GM19452 (cell line): ENCODE measurements at regions not wholly inside any gene's neighbourhood (a gene's known extent, or its start where the extent isn't known, plus 50 kb on each side); places are given as distances from the start of the nearest gene placed in this dataset.
"Not testable (repeated sequence)": the region's sequence is repeated elsewhere in the genome, so short reads cannot be mapped to it uniquely, and the experiment has no call there.

Experiments
- ATAC-seq: cut with Tn5 transposase; IDR thresholded peaks from one replicate; pipeline ENCODE4 v1.9.1; 2021; ENCODE audit not compliant: unreplicated experiment

- ATAC-seq: no peak
Observed at GRCh38 chr7:109402107-109402506, 832.4 kb downstream of the DNAJB9 start.

- ATAC-seq: no peak
Observed at GRCh38 chr7:109407756-109408155, 838.1 kb downstream of the DNAJB9 start.

- no peak for ATAC-seq
Observed at GRCh38 chr7:109437957-109438356, 868.3 kb downstream of the DNAJB9 start.

DNA sequence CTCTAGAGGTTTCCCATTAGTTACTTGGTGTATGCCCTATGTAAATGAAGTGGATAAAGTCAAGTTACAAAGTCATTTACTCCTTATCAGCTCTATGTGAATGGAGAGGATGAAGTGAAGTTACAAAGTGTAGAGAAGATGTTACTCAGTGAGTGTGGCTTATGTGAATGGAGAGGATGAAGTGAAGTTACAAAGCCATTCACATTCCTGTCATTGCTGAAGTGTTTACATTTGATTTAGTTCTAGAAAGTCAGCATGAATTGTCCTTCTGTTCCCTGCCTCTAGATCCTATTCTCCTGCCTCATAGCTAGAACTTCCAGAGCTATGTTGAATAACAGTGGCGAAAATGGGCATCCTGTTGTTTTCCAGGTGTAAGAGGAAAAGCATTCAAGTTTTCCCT lies 880.1 kb downstream of the DNAJB9 start:
- ATAC-seq: no peak

GRCh38 chr7:109456116-109456515 lies 886.4 kb downstream of the DNAJB9 start:
- no peak for ATAC-seq

DNA sequence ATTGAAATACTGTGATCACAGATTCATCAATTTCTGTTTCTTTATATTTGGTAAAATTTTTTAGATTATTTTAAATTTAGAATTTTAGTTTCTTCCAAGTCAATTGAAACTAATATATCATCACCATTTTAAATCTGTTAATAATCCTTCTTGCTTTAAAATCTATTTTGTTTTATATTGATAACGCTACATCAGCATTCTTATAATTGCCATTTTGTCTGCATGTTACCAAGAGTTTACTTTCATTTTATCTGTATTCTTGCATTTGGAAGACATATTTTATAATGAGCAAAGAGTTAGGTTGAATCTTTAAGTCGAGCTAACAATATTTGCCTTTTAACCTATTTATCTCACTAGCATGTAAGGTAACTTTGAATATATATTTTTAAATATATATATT lies 890.6 kb downstream of the DNAJB9 start:
- no peak for ATAC-seq

DNA sequence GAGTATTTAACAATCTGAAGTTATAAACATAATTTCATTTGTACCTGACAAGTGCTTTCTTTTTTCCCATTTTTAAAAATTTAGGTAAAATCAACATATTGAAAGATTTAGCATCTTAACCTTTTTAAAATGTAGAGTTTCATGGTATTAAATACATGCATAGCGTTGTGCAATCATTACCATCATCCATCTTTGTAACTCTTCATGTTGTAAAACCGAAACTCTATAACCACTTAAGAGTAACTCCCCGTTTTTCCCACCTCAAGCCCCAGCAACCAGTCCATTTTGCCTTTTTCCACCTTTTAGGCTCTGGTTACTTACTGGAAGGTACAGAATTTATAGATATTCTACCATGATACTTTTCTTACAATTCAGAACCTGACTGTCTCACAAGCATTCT lies 892.5 kb downstream of the DNAJB9 start:
- ATAC-seq: no peak

DNA sequence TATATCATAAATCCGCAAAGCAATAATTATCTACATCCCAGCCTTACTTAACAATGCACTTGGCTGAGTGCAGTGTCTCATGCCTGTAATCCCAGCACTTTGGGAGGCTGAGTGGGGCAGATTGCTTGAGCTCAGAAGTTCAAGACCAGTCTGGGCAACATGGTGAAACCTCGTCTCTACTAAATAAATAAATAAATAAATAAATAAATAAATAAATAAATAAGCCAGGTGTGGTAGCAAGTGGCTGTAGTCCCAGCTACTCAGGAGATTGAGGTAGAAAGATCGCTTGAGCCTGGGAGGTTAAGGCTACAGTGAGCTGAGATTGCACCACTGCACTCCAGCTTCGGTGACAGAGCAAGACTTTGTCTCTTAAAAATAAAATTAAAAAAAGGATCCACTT lies 898.1 kb downstream of the DNAJB9 start:
- ATAC-seq: not testable (repeated sequence)

DNA sequence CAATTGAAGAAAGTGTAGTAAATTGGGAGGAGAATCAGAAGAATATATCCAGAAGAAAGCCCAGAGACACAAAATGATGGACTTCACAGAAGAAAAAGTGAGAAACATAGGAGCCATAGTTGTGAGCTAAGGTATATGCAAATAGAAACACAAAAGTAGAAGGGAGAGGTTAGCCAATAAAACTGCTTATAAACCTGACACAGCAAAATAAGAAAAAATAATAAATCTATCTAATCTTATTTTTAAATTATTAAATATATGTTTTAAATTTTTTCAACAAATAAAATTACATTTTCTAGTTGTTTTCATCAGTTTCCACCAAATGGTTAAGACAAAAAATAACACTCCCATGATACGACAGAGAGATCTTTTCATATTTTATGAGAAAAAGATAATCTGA lies 903.5 kb downstream of the DNAJB9 start:
- no peak for ATAC-seq

GRCh38 chr7:109476409-109476808 lies 906.7 kb downstream of the DNAJB9 start:
- no peak for ATAC-seq

- no peak for ATAC-seq
Observed at GRCh38 chr7:109479388-109479787, 909.7 kb downstream of the DNAJB9 start.

DNA sequence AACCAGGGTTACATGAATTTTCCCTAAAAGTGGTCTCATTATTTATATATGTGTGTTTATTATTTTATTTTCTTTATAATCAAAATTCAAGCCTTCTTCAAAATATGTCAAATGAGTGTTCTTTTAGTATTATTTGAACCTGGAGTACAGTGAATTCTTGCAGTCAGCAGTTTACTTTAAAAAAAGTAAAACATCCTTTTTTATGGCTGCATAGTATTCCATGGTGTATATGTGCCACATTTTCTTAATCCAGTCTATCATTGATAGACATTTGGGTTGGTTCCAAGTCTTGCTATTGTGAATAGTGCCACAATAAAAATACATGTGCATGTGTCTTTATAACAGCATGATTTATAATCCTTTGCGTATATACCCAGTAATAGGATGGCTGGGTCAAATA lies 920.9 kb downstream of the DNAJB9 start:
- not testable (repeated sequence) for ATAC-seq

- no peak for ATAC-seq
Observed at GRCh38 chr7:109497053-109497452, 927.4 kb downstream of the DNAJB9 start.

DNA sequence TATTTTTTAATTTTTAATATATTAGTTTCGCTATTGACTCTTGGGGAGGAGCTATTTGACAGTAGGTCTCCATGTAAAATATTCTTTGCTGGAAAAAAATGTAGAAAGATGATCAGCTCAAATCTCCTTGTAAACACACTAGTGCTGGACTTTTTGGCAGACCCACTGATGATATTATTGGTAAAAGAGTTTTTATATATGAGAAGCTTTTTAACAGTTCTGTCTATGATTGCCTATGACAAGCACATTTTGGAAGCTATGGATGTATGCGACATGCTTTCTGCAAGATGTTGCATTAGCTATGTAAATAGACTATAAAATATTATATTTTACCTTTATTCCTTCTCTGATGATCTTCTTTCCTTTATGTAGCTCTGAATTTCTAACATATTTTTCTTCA lies 928.5 kb downstream of the DNAJB9 start:
- no peak for ATAC-seq

DNA sequence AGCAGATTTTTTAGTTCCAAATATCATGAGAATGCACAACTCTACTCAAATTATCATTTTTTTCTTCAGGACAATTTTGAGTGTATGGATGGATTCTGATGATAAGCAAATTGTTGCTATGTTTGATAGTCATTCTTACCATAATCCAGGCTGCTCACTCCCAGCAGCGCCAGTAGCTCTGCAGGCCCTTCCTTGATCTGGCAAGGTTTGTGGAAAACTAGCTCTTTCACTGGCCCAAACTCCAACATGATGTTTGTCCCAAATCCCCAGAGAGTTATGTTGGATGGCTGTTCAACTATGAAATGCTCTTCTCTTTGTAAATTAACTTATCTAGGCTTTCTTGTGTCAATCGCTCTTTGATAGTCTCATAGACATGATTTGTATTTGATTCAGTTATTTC lies 933.7 kb downstream of the DNAJB9 start:
- no peak for ATAC-seq

DNA sequence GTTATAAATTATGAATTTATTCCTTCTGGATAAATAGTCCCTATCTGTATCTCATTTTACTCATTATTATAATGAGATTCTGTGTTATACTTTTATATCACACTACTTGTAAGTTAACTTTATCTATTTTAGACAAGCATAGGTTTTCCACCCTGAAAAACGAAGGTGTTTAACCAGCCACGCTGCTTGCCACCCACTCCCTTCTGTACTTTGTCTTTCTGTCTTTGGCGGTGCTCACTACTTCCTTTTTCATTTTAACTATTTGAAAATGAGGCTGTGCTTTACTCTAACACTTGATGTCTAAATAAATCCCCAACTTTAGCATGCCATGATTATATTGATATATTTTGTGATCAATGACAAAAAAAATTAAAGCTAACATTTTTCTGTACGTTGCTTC lies 952.9 kb downstream of the DNAJB9 start:
- no peak for ATAC-seq

DNA sequence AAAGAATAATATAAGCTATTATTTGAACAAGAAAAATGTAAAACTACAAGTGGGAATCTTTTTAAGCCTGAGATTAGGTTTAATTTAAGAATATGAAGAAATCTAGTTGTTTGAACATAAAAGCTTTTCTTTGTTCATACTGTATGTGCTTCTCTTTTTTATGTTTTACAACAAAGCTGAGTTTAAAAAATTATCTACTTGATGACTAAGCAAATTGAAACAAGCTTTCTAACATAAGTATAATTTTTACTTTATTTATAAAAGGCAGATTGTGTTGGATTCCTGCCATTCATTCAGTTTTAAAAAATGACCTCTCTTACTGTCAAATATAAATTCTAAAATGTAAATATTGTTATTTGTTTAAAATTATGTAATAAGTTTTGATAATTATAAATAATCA lies 958.2 kb downstream of the DNAJB9 start:
- no peak for ATAC-seq

- ATAC-seq: no peak
Observed at GRCh38 chr7:109529712-109530111, 960.0 kb downstream of the DNAJB9 start.

DNA sequence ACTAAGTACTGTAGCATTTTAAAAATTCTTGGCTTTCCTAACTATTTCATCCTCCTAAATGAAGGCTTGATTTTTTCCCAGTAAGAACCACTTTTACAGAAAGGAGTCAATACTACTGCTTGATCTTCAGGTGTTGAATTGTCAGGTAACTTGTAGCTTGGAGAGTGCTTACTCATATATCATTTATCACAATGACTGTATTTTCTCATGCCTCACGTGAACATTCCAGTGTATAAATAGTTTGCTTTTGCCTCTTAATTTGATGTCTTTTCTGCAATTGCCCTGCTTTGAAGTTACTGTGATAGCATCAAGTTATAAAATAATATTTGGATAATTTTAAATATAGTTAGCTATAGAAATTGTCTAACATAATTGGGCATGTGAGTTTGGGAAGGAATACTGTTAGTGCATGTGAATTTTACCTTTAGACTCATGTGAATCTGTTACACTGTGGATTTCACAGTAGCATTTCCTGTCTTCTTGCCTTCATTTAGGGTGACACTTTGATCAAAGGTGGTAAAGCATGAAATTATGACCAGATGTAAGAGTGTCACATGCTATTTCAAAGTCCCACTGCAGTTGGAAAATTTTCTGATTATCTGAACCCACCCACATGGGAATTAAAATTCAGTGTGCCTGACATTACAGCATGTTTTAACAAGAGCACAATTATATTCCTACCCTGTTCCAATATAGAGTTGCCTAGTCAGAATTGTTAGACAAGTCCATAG lies 962.8 kb downstream of the DNAJB9 start:
- no peak for ATAC-seq

GRCh38 chr7:109545686-109546085 lies 976.0 kb downstream of the DNAJB9 start:
- no peak for ATAC-seq

DNA sequence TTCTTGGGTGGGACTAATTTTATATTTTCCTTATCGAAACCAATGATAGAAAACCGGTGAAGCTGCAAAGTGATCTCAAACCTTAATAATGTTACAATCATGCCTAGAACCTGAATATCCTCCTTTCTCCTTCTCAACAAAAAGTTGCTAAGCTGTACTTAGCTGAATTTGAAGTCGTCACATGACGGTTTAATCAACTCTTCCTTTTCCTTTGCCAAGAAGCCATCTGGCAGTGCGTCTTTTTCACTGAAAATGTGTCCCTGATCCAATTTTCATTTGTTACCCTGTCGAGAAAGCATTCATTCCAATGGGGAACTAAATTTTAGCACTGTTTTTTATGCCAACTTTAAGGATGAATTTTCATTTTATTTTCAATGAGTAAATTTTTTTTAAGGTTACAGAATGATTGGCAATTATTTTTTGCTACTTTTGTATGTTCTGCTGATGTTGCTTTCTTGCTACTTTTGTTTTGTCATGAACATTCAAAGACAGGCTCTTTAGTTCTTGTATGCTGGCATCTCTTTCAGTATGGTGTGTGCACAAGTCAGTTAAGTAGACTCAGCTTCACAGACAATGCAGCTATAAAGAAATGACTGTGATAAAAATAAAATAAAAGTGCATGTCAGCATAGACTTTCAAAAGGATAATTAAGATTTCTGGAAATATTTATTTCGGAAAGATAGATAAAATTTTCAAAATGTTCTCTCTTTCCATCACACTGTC lies 980.0 kb downstream of the DNAJB9 start:
- ATAC-seq: no peak

DNA sequence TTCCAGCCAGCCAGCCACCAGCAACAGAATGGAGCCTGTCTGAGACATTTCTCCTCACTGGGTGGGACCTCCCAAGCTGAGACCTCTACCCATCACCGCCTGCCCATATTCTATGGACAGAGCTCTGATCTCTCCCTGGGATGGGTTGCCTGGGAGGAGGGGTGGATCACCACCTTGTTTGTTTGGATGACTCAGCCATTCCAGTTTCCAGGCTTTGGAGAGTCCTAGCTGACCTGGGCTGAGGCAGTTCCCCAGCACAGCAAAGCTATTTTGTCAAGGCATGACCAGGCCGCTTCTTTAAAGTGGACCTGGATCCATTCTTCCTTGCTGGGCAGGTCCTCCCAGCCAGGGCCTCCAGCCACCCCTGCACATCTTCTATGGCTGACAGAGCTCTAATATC lies 982.3 kb downstream of the DNAJB9 start:
- no peak for ATAC-seq

DNA sequence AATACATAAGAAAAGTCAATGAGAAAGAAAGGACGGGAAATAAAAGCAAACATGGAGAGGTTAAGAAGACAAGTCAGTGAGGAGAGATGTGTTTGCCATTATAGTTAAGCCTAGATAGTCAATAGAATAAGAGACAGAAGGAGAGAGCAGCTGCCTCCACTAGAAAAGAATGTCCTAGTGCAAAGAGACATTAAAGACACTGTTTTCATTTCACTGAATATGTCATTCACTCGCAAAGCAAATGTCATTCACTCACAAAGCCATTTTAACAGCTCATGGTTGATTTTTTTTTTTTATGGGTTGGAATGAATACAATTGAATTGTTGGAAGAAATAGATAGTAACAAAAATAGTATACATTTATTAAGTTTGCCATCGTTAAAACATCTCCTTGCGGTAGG lies 1007.6 kb downstream of the DNAJB9 start:
- no peak for ATAC-seq
